ENCODE measurements at regions not wholly inside any gene's neighbourhood (a gene's known extent, or its start where the extent isn't known, plus 50 kb on each side); places are given as distances from the start of the nearest gene placed in this dataset.

GRCh38 chr18:65363011-65363410, 387.8 kb upstream of the CDH7 start:
- no peak for TF ChIP-seq POLR2A (IDR thresholded peaks at IDR 0.05)
- TF ChIP-seq, protein P1, sequence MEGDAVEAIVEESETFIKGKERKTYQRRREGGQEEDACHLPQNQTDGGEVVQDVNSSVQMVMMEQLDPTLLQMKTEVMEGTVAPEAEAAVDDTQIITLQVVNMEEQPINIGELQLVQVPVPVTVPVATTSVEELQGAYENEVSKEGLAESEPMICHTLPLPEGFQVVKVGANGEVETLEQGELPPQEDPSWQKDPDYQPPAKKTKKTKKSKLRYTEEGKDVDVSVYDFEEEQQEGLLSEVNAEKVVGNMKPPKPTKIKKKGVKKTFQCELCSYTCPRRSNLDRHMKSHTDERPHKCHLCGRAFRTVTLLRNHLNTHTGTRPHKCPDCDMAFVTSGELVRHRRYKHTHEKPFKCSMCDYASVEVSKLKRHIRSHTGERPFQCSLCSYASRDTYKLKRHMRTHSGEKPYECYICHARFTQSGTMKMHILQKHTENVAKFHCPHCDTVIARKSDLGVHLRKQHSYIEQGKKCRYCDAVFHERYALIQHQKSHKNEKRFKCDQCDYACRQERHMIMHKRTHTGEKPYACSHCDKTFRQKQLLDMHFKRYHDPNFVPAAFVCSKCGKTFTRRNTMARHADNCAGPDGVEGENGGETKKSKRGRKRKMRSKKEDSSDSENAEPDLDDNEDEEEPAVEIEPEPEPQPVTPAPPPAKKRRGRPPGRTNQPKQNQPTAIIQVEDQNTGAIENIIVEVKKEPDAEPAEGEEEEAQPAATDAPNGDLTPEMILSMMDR (IDR thresholded peaks at IDR 0.05) = no peak

Measured in body of pancreas (tissue), 4 donors.